ENCODE measurements at regions not wholly inside any gene's neighbourhood (a gene's known extent, or its start where the extent isn't known, plus 50 kb on each side); places are given as distances from the start of the nearest gene placed in this dataset.

GRCh38 chr22:47381240-47381639, 618.8 kb downstream of the TBC1D22A start:
- Mint-ChIP-seq H3K9me3 (peaks cover 1 to 5% of the 10 kb centered on the region in 2 donors), H3K27me3 (ENCODE audit: low read depth) (no peaks in the 10 kb centered on the region), H3K4me1 (ENCODE audit: low read depth) (no peaks in the 10 kb centered on the region), H3K4me3 (no peak overlapping the region), H3K27ac (no peak overlapping the region), H3K36me3 (ENCODE audit: insufficient read depth in 2 of 2) (peaks cover 6 to 8% of the 10 kb centered on the region in 2 donors)
- ATAC-seq (replicated peaks in 1 of 2) (no peak), DNase-seq (no peak)

- H3K36me3 Mint-ChIP-seq (ENCODE audit: insufficient read depth in 2 of 2) = peaks cover 6 to 8% of the 10 kb centered on the region in 2 donors
- DNase-seq (no peak), ATAC-seq (replicated peaks in 1 of 2) (no peak)
- no peak overlapping the region for H3K4me3 Mint-ChIP-seq
- no peak overlapping the region for H3K27ac Mint-ChIP-seq
- H3K27me3 Mint-ChIP-seq (ENCODE audit: low read depth) = no peaks in the 10 kb centered on the region
- peaks cover 1 to 5% of the 10 kb centered on the region in 2 donors for H3K9me3 Mint-ChIP-seq
- H3K4me1 Mint-ChIP-seq (ENCODE audit: low read depth) = no peaks in the 10 kb centered on the region
These were observed 618.2 kb downstream of the TBC1D22A start for GRCh38 chr22:47380692-47381091.

- ATAC-seq (replicated peaks in 1 of 2) (no peak), DNase-seq (no peak)
- H3K27ac Mint-ChIP-seq = no peak overlapping the region
- peaks cover 6 to 8% of the 10 kb centered on the region in 2 donors for H3K36me3 Mint-ChIP-seq (ENCODE audit: insufficient read depth in 2 of 2)
- H3K9me3 Mint-ChIP-seq = peaks cover 1 to 5% of the 10 kb centered on the region in 2 donors
- no peak overlapping the region for H3K4me3 Mint-ChIP-seq
- H3K4me1 Mint-ChIP-seq (ENCODE audit: low read depth) = no peaks in the 10 kb centered on the region
- H3K27me3 Mint-ChIP-seq (ENCODE audit: low read depth) = no peaks in the 10 kb centered on the region
These were observed 616.6 kb downstream of the TBC1D22A start for GRCh38 chr22:47379037-47379436.

GRCh38 chr22:47377926-47378560, 615.6 kb downstream of the TBC1D22A start:
- Mint-ChIP-seq H3K27ac (no peak overlapping the region), H3K4me3 (no peak overlapping the region), H3K9me3 (peaks cover 1 to 5% of the 10 kb centered on the region in 2 donors), H3K36me3 (ENCODE audit: insufficient read depth in 2 of 2) (peaks cover 6 to 8% of the 10 kb centered on the region in 2 donors), H3K27me3 (ENCODE audit: low read depth) (no peaks in the 10 kb centered on the region), H3K4me1 (ENCODE audit: low read depth) (no peaks in the 10 kb centered on the region)
- ATAC-seq (replicated peaks in 1 of 2) (no peak), DNase-seq (no peak)

GRCh38 chr22:47376901-47377505, 614.6 kb downstream of the TBC1D22A start:
- no peak overlapping the region for H3K27ac Mint-ChIP-seq
- no peaks in the 10 kb centered on the region for H3K27me3 Mint-ChIP-seq (ENCODE audit: low read depth)
- no peaks in the 10 kb centered on the region for H3K4me1 Mint-ChIP-seq (ENCODE audit: low read depth)
- DNase-seq (no peak), ATAC-seq (replicated peaks in 1 of 2) (no peak)
- peaks cover 1 to 5% of the 10 kb centered on the region in 2 donors for H3K9me3 Mint-ChIP-seq
- no peak overlapping the region for H3K4me3 Mint-ChIP-seq
- H3K36me3 Mint-ChIP-seq (ENCODE audit: insufficient read depth in 2 of 2) = peaks cover 6 to 8% of the 10 kb centered on the region in 2 donors

GRCh38 chr22:47376322-47376700, 613.9 kb downstream of the TBC1D22A start:
- H3K4me1 Mint-ChIP-seq (ENCODE audit: low read depth) = no peaks in the 10 kb centered on the region
- H3K27ac Mint-ChIP-seq = no peak overlapping the region
- DNase-seq (no peak), ATAC-seq (replicated peaks in 1 of 2) (no peak)
- H3K27me3 Mint-ChIP-seq (ENCODE audit: low read depth) = no peaks in the 10 kb centered on the region
- no peak overlapping the region for H3K4me3 Mint-ChIP-seq
- peaks cover 6 to 8% of the 10 kb centered on the region in 2 donors for H3K36me3 Mint-ChIP-seq (ENCODE audit: insufficient read depth in 2 of 2)
- peaks cover 1 to 5% of the 10 kb centered on the region in 2 donors for H3K9me3 Mint-ChIP-seq

GRCh38 chr22:47375621-47376321, 613.3 kb downstream of the TBC1D22A start:
- ATAC-seq (replicated peaks in 1 of 2) = no peak
- no peak for DNase-seq
- Mint-ChIP-seq H3K27me3 (ENCODE audit: low read depth) (no peaks in the 10 kb centered on the region), H3K4me3 (no peak overlapping the region), H3K36me3 (ENCODE audit: insufficient read depth in 2 of 2) (peaks cover 6 to 8% of the 10 kb centered on the region in 2 donors), H3K27ac (no peak overlapping the region), H3K9me3 (peaks cover 1 to 5% of the 10 kb centered on the region in 2 donors), H3K4me1 (ENCODE audit: low read depth) (no peaks in the 10 kb centered on the region)

GRCh38 chr22:47374901-47375575, 612.6 kb downstream of the TBC1D22A start:
- Mint-ChIP-seq H3K4me1 (ENCODE audit: low read depth) (no peaks in the 10 kb centered on the region), H3K27ac (no peak overlapping the region), H3K4me3 (no peak overlapping the region), H3K36me3 (ENCODE audit: insufficient read depth in 2 of 2) (peaks cover 6 to 8% of the 10 kb centered on the region in 2 donors), H3K9me3 (peaks cover 1 to 5% of the 10 kb centered on the region in 2 donors), H3K27me3 (ENCODE audit: low read depth) (no peaks in the 10 kb centered on the region)
- DNase-seq = no peak
- no peak for ATAC-seq (replicated peaks in 1 of 2)

- ATAC-seq (replicated peaks in 1 of 2) = no peak
- Mint-ChIP-seq H3K36me3 (ENCODE audit: insufficient read depth in 2 of 2) (peaks cover 6 to 8% of the 10 kb centered on the region in 2 donors), H3K4me1 (ENCODE audit: low read depth) (no peaks in the 10 kb centered on the region), H3K4me3 (no peak overlapping the region), H3K27ac (no peak overlapping the region), H3K27me3 (ENCODE audit: low read depth) (no peaks in the 10 kb centered on the region), H3K9me3 (peaks cover 1 to 5% of the 10 kb centered on the region in 2 donors)
- no peak for DNase-seq
These were observed 611.9 kb downstream of the TBC1D22A start for GRCh38 chr22:47374273-47374771.

GRCh38 chr22:47373648-47374272, 611.3 kb downstream of the TBC1D22A start:
- H3K4me3 Mint-ChIP-seq = no peak overlapping the region
- H3K9me3 Mint-ChIP-seq = peaks cover 1 to 4% of the 10 kb centered on the region in 2 donors
- H3K27me3 Mint-ChIP-seq (ENCODE audit: low read depth) = no peaks in the 10 kb centered on the region
- DNase-seq = no peak
- no peaks in the 10 kb centered on the region for H3K4me1 Mint-ChIP-seq (ENCODE audit: low read depth)
- peaks cover 3 to 5% of the 10 kb centered on the region in 2 donors for H3K36me3 Mint-ChIP-seq (ENCODE audit: insufficient read depth in 2 of 2)
- no peak for ATAC-seq (replicated peaks in 1 of 2)
- H3K27ac Mint-ChIP-seq = no peak overlapping the region

- Mint-ChIP-seq H3K36me3 (ENCODE audit: insufficient read depth in 2 of 2) (no peaks in the 10 kb centered on the region), H3K9me3 (no peaks in the 10 kb centered on the region), H3K27me3 (ENCODE audit: low read depth) (no peaks in the 10 kb centered on the region), H3K4me3 (no peak overlapping the region), H3K4me1 (ENCODE audit: low read depth) (no peaks in the 10 kb centered on the region), H3K27ac (no peak overlapping the region)
- DNase-seq = no peak
- ATAC-seq (replicated peaks in 1 of 2) = no peak
These were observed 610.3 kb downstream of the TBC1D22A start for GRCh38 chr22:47372596-47373385.

- no peak overlapping the region for H3K27ac Mint-ChIP-seq
- H3K4me3 Mint-ChIP-seq = no peak overlapping the region
- H3K36me3 Mint-ChIP-seq (ENCODE audit: insufficient read depth in 2 of 2) = no peaks in the 10 kb centered on the region
- DNase-seq (no peak), ATAC-seq (replicated peaks in 1 of 2) (no peak)
- no peaks in the 10 kb centered on the region for H3K27me3 Mint-ChIP-seq (ENCODE audit: low read depth)
- H3K4me1 Mint-ChIP-seq (ENCODE audit: low read depth) = no peaks in the 10 kb centered on the region
- no peaks in the 10 kb centered on the region for H3K9me3 Mint-ChIP-seq
These were observed 609.7 kb downstream of the TBC1D22A start for GRCh38 chr22:47372111-47372581.
